HG02938 (cell line): ENCODE measurements at regions not wholly inside any gene's neighbourhood (a gene's known extent, or its start where the extent isn't known, plus 50 kb on each side); places are given as distances from the start of the nearest gene placed in this dataset.

Experiments
- ATAC-seq: cut with Tn5 transposase; IDR thresholded peaks from one replicate; pipeline ENCODE4 v1.9.1; 2021; ENCODE audit warnings: mild to moderate bottlenecking, moderate library complexity; ENCODE audit not compliant: unreplicated experiment

DNA sequence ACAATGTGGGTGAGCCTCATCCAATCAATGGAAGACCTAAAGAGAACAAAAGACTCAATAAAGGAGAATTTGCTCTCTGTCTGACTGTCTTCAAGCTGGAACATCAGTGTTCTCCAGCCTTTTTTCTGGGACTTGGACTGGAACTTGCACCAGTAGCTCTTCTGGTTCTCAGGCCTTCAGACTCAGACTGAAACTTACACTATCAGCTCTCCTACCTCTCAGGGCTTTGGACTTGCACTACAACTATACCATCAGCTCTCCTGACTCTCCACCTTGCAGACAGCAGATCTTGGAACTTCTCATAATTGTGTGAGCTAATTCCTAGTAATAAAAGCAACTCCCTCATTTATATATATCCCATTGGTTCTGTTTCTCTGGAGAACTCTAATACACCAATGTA is 185.9 kb downstream of the SMIM20 start:
- no peak for ATAC-seq

DNA sequence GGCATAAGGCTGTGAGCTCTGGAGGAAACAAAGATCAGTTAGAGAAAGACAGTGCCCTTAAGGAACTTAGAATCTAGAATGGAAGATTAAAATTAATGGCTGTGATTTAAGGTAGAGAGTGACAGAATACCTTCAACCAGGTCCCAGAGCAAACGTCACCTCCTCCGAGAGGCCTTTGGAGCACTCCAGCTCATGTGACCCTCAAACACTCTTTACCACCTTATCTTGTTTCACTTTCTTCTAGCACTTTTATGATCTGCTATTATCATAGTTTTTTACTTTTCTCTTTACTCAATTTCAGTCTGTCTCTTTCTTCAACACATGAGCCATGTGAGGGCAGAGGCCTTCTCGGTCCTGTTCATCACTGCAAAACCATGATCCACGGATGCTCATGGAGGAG is 187.0 kb downstream of the SMIM20 start:
- ATAC-seq: no peak

DNA sequence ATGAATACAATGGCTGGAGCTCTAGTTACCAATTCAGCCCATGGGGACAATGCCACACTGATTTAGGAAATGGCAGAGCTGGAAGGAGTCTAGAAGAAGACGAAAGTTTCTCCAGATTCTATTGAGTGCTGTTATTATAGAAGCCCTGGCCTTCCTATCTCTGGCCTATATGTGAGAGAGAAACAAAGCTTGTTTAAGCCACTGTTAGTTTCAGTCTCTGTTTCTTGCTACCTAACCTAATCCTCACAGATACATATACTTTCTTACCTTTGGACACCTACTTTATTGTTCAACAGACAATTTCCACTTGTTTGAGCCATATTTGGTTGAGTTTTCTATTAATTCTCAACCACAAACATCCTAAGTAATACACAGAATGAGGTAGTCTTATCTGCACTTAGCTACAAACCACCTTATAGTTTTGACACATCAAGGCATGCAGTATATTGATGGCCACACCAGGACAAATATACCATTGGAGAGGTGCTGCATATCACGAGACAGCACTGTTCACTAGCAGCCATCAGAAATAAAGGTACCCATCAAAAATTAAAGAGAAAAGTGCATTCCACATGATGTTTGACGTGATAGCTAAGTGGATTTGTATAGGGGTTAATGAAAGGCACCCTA is 190.2 kb downstream of the SMIM20 start:
- ATAC-seq: peak; percentile 80

DNA sequence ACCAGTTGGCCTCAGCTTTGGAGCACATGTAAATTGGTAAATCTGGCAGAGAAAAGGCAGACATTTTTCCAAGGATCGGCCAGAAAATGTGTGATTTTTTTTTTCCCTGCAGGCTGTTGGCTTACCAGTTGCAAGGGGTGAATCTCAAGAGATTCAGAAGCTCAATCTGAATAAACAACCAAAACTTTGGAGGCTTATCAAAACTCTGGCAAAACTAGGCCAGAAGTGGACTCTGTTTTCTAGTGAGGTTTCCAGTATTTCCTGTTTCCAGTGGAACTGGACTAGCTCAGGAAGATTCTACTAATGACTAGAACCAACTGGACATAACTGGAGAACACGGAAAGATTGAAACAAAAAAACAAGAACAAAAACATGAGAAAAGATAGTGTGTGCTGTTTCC is 191.3 kb downstream of the SMIM20 start:
- no peak for ATAC-seq

DNA sequence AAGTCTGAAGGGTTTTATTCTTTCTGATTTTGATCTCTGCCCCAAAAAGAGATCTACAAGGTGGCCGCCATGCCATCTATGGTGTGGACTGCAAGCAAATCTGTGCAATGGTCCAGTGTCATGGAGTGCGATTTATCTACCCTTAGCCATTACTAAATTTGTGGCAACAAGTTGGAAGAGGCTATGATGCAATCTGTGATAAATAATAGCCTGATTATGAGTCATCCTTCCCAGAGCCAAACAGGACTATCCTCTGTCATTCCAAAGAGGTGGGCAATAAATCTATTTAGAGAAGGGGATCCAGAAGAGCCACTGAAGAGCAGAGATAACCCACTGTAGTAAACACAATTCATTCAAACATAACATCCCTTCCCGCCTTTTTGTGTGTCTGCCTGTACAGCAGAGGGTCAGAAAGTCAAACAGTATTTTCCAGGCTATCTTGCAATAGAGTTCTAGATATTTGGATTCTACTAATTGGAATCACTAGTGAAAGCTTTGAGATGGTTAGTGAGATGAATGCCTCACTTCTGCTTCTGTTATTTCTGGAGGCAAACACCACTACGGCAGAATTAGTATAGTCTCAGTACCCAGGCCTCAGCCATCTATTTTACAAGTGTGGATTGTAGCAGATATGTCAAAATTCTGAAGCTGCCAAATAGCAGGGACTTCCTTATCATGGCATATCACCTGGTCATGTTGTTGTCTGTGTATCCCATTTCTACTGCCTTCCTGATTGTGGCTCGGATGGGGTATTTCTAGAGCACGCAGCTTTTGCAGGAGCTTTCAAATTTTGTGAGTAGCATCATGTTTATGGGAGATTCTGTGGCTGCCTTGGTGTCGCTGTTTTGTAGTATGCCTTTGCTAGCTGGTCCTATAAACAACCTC is 192.0 kb downstream of the SMIM20 start:
- ATAC-seq: peak; percentile 63

DNA sequence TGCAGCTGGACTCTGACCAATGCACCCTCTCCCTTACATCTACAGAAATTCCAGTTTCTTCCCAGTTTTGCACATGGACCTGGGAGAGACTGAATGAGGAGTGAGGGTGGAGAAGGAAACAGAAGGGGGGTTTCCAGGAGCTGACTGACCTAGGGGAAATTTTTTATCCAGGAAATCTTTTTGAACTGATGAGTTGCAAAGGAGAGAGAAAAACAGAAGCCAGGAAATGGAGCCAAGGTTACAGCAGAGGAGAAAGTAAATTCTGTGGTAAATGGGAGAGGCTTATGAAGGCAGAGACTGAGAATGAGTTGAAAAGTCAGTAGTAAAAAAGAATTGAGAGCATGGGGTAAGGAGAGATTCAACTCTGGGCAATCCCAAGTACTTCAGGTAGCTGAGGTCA is 192.8 kb downstream of the SMIM20 start:
- ATAC-seq: no peak

DNA sequence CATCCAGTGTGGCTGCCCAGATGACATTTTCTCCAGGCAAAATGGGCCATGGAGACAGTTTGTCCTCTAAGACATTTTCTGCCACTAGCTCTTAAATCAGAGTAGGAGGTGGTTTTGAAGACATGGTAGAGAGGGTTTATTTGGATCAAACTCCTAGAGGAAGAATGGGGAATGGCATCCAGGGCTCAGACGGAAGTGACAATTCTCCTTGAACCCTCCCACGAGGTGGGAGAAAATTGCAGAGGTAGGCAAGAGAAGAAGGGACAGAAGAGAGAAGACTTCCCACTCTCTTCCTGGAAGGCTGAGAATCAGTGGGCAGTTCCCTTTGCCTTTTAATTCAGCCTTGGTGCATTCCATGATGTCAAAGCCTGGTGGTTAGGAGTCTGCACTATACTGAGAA is 194.0 kb downstream of the SMIM20 start:
- no peak for ATAC-seq

DNA sequence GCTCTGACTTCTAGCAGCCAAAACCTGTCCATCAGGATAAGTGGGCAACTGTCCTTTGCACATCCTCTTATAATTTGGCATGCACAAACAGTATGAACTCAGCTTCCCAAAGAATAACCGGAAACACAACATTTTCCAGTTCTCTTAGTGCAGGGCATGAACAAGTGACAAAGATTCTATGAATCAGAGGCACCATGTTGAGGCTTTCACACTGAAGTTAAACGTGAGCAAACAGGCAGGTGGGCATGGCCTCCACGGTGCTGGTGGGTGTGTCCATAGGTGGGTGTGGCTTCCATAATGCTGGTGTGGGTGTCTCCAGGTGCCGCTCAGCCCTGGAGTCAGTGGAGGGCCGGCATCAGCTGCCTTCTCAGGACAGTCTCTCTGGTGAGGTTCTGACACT is 196.5 kb downstream of the SMIM20 start:
- no peak for ATAC-seq

DNA sequence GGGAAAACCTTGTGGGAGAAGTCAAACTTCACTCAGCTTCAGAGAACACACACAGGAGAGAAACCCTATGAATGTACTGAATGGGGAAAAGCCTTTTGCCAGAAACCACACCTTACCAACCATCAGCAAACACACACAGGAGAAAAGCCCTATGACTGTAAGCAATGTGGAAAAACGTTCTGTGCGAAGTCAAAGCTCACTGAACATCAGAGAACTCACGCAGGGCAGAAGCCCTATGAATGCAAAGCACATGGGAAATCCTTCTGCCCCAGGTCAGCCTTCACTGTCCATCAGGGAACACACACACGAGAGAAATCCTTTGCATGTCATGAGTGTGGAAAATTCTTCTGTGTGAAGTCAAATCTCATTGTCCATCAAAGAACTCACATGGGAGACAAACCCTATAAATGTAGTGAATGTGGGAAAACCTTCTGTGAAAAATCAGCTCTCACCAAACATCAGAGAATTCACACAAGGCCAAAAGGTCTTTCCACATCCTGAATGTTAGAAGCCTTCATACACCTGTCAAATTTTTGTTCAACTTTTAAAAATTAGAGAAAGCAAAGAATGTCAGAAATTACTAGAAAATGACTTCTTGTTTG is 199.4 kb downstream of the SMIM20 start:
- no peak for ATAC-seq

DNA sequence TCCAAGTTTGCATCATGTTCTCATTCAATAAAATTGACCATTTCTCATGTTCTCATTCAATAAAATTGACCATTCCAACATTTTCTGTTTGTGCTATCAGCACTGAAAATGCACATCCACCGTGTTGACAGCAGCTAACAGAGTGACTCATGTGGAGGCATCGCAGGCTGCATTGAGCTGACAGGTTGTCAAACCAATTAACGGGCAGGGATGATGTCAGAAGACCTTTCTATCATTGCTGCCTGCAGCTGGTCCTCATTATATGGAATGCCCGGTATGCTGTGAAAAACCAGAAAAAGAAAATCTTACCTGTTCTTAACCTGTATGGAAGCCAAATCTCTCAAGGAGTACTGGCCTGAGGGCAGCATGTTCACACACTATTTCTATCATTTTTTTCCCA is 202.0 kb downstream of the SMIM20 start:
- ATAC-seq: no peak

DNA sequence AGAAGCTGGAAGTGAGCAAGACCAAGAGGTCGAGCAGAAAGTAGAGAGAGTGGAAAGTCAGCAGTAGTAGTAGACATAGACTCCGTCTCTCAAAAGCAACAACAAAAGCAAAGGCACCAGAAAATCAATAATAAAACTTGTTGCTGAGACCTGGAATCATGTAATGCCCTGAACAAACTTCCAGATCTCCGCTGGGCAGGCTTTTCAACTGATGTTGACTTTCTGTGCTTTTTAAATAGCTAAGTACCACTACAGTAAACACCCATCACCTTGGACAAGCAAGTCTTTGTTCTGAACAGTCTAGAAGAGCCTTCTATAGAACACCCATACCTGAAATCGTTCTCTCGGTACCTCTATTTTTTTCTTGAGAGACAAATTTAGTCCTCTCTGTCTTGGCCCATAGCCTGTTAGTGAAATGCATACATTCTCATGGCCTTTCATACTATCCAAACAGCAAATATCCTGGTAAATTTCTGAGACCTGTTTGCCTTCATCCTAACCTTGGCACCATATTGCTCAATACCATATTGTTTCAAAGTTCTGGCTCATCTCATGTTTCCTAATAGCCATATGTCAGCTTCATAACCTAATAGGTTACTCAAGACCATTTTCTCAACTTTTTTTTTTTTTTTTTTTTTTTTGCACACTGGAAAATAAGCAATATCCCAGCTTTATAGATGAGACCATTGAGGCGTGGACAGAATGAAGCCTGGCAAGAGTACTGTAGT is 200.6 kb upstream of the RBPJ start:
- no peak for ATAC-seq

DNA sequence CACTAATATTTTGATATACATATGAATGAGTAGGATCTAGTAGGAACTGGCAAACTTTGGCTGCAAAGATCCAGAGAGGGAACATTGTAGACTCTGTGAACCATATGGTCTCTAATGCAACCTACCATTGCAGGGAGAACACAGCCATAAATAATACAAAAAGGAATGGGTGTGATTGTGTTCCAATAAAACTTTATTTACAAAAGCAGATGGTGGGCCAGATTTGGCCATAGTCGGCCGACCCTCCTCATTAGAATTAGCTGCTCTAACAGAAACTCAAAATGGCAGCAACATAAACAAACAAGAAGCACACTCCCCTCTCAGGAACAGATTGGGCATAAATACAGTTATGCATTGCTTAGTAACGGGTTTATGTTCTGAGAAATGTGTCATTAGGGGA is 198.1 kb upstream of the RBPJ start:
- no peak for ATAC-seq

DNA sequence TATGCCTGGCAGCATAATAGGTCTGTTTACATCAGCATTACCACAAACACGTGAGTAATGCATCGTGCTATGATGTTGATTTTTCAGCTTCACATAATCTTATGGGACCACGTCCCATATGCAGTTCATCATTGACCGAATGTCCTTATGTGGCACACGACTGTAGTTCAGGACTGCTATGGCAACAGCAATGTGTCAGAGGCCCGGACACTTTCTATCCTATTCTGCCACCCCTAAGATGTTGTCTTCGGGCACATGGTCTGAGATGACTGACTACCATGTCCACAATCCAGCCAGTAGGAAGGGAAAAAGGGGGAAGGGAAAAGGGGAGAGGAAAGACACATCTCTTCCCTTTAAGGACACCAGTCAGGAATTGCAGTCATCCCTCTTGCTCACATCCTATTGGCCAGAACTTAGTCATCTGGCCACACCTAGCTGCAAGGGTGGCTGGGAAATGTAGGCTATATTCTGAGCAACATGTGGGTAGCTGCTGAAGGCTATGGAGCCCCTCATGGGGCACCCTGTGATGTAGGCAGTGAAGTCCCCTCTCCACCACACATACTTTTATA is 196.0 kb upstream of the RBPJ start:
- no peak for ATAC-seq

DNA sequence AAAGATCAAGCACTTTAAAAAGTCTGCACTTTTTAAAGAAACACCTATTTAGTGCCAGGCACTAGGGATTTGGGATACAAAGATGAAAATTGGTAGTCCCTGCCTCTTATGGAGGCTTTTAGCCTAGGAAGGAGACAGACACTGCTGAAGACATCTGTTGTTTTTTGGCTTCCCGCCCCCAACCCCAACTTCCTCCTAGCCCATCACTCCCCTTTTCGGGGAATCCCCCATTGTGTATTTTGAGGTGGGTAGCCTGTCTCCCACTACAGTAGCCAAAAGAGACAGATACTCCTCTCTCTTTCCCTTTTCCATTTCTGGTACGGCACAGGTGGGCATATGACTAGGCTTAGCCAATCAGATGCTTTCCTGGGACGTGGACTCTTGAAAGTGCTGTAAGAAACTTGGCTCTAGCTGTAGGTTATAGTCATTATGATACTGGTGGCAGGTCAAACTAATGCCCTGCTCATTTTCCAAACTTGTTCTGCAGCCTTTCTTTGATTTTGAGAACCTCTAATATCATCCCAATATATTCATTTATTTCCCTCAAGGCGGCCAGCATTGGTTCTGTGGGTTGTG is 194.6 kb upstream of the RBPJ start:
- peak; percentile 56 for ATAC-seq

DNA sequence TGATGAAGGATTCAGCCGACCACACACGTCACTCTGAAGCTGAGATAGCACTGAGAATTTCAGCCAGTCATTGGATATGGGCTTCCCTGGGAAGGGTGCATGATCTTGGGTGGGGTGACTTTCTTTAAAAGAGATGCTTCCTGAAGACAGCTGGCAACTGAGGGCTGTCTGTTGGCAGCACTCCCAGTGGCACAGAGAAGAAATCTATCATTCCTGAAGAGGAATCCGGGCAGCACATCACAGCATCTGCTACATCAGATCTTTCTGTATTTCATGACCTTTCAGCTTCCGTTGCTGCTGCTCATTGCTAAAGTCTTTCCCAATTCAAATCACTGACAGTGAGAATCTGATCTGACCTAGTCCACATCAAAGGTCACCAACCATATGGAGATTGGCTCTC is 193.8 kb upstream of the RBPJ start:
- no peak for ATAC-seq

DNA sequence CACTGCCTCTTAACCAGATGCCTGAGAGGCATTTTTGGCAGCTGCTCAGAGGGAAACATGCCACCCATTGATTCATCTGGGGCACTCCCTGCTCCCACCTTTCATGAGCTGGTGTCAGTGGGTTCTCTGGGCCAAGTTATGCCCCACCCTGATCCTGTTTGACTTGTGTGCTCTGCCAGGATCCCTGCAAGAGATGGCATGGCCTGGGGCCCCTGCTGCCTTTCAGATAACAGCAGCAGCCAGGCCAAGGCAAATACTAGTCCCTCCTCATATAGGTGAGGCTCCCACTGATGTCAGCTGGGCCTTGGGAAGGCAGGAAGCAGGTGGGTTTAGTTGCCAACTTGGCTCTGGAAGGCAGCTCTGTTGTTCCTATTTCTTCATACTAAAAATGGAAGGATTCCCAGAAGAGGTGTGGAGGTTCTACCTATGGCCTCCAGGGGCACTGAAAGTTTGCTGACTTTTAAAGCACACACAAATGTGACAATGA is 192.9 kb upstream of the RBPJ start:
- no peak for ATAC-seq

DNA sequence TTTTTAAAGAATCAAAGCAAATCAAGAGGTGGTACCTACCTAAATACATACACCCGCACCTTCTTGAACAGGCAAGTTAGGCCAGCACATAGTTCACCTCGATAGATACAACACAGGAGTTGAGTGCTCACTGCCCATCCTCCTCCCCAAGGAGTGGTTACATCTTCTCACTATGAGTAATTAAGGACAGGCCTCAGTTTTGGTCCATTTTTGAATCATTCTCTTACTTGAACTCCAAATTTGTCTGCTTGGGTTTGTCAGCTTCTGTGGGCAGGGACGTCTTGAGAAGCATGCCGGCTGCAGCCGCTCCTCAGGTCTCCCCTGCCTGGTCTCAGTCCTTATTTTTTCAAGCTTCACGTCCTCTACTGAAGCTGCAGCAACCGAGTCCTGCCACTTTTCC is 190.6 kb upstream of the RBPJ start:
- peak; percentile 76 for ATAC-seq

DNA sequence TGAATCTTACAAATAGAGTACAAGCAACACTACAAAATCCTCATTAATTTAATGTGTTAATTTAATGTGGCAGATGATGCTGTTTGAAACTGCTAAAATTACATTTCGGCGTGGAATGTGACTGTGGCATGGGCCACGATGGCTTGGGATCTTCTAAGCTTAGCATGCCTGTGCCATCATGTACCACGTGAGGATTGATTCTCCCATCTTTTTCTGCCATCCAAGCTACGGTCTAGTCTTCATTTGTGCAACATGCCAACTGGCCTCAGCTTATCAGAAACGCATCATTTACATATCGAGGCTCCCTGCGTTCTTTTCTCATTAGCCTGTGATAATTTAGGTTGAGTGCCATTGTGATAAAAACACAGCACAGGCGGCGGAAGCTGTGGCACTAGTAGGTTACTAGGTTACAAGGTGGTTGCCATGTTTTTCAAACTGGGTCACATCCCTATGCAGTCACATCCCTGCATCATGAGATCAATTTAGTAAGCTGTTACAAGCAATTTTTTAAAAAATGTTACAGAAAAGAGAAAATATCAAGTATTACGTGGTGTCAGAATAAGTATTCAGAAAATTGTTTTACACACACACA is 189.9 kb upstream of the RBPJ start:
- no peak for ATAC-seq

DNA sequence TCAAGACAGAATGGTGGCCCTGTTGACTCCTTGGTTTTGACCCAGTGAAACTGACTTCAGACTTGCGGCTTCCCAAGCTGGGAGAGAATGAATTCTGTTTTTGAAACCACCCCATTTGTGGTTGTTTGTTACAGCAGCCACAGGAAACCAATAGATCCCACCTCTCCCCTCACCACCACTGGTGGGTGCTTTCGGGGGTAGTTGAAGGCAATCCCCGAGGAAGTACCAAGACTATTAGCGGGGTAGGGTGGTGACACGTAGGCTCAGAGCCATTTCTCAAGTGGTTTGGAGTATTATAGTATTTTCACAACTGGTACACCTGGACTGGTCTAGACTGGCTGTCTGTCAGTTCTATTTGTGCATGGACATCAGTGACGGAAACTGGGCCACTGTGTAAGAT is 189.1 kb upstream of the RBPJ start:
- ATAC-seq: no peak

DNA sequence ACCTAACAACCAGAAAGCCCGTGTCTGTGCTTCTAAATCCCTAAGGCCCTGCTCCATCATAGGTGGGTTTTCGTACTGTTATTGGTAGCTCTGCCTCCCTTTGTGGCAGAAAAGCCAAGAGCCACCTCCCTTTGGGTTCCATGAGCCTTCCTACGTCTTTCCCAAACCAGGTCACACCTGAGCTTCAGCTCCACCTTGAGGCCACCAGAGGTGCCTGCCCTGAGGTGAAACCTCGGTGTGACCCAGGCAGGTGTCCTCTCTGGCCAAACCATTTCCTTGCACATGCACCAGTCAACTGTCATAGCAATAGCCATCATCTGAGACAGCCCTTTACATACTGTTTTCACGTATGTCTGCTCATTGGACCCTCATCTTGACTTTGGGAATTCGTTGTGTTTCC is 188.0 kb upstream of the RBPJ start:
- ATAC-seq: no peak
